MM.1S (cell line): ENCODE measurements at regions not wholly inside any gene's neighbourhood (a gene's known extent, or its start where the extent isn't known, plus 50 kb on each side); places are given as distances from the start of the nearest gene placed in this dataset.

ENCODE experiments used
- EZH2 ChIP-seq: fragments of 300-600 bp; sonication (generic); optimal IDR thresholded peaks from 2 replicates; pipeline ENCODE3; 2017; ENCODE audit warnings: low read depth, mild to moderate bottlenecking, antibody characterized with exemption, low read length, mixed read lengths
- EZH2phosphoT487 ChIP-seq: fragments of 300-600 bp; sonication (generic); IDR thresholded peaks from 2 replicates; pipeline ENCODE4 v1.6.1; 2018; ENCODE audit warnings: antibody characterized with exemption, low read length
- TF ChIP-seq, protein P1 (sequence below): fragments of 300-600 bp; sonication (generic); IDR thresholded peaks from 2 replicates; pipeline ENCODE4 v1.5.1; 2016; ENCODE audit warnings: antibody characterized with exemption, low read length, mixed read lengths

DNA sequence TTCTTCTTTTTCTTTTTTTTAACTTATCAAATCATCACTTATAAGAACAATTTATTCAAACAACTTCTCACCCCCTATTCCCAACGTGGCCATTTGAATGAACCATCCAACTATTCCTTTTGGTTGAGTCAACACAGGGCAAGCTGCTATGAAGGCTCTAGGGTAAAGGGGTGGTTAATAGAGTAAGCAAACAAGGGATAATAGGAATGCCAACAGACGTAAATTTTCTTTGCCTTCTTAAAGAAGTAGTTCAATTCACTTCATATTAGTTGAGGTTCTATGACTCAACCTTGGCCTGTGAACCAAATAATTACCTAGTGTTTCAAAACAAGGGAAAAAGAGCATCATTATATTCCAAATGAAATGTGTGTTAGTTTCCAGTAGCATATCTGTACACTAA, 1383.8 kb upstream of the SLC10A2 start:
- no peak for TF ChIP-seq EZH2
- TF ChIP-seq, protein P1, sequence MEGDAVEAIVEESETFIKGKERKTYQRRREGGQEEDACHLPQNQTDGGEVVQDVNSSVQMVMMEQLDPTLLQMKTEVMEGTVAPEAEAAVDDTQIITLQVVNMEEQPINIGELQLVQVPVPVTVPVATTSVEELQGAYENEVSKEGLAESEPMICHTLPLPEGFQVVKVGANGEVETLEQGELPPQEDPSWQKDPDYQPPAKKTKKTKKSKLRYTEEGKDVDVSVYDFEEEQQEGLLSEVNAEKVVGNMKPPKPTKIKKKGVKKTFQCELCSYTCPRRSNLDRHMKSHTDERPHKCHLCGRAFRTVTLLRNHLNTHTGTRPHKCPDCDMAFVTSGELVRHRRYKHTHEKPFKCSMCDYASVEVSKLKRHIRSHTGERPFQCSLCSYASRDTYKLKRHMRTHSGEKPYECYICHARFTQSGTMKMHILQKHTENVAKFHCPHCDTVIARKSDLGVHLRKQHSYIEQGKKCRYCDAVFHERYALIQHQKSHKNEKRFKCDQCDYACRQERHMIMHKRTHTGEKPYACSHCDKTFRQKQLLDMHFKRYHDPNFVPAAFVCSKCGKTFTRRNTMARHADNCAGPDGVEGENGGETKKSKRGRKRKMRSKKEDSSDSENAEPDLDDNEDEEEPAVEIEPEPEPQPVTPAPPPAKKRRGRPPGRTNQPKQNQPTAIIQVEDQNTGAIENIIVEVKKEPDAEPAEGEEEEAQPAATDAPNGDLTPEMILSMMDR: no peak
- TF ChIP-seq EZH2phosphoT487: no peak
